Stimulated activated CD4-positive, alpha-beta T cell treated with anti-CD3 and anti-CD28 coated beads, Interleukin-15, amount 100 ng/mL, for 1 hour (primary cell): ENCODE measurements at regions not wholly inside any gene's neighbourhood (a gene's known extent, or its start where the extent isn't known, plus 50 kb on each side); places are given as distances from the start of the nearest gene placed in this dataset.

Experiments used
- DNase-seq, 2 donors: peaks; one replicate each; pipeline ENCODE4 v3.0.0-alpha.2; 2020; ENCODE audit warnings: low read depth in 1 of 2, low spot score in 1 of 2

GRCh38 chr2:62304429-62305417 is 108.8 kb downstream of the B3GNT2 start:
- no peak for DNase-seq

GRCh38 chr2:62303788-62304187 is 107.9 kb downstream of the B3GNT2 start:
- DNase-seq: no peak

GRCh38 chr2:62302631-62303435 is 106.9 kb downstream of the B3GNT2 start:
- no peak for DNase-seq

GRCh38 chr2:62300925-62301324 is 105.0 kb downstream of the B3GNT2 start:
- DNase-seq: no peak

- no peak for DNase-seq
Observed at GRCh38 chr2:62297624-62298010, 101.7 kb downstream of the B3GNT2 start.

DNA sequence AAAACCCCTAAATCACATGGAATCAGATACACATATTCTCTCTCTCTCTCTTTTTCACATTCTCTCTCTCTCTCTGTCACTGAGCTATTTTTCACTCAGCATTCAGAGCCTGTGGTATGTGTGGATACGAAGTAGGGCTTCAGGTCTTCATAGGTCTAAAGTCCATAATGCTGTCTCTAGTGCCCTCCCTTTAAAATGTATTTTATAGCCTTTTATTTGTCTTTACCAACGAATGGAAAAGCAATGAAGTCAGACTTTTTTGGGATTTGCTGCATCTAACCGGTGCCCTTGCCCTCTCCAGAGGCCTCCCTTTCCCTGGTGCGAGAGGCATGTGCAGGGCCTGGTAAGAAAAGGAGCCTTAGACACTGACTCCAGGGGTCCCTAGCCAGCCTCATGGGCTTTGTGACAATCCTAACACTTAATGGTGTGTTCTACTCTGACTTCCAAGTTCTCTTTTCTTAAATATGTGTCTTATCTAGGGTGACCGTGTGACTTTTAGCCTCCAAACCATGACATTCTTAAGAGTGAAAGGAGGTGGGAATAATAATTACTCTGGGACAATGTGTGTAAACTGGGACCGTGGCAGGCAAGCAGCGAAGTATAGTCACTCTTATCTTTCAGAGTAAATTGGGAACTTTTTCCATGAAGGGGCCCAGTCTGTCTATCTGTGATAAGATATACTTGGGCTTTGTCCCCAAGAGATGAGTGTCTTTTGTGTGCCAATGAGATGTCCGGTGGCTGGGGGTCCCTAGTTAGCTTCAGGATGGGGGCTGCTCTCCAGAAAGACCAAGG is 101.1 kb downstream of the B3GNT2 start:
- no peak for DNase-seq

DNA sequence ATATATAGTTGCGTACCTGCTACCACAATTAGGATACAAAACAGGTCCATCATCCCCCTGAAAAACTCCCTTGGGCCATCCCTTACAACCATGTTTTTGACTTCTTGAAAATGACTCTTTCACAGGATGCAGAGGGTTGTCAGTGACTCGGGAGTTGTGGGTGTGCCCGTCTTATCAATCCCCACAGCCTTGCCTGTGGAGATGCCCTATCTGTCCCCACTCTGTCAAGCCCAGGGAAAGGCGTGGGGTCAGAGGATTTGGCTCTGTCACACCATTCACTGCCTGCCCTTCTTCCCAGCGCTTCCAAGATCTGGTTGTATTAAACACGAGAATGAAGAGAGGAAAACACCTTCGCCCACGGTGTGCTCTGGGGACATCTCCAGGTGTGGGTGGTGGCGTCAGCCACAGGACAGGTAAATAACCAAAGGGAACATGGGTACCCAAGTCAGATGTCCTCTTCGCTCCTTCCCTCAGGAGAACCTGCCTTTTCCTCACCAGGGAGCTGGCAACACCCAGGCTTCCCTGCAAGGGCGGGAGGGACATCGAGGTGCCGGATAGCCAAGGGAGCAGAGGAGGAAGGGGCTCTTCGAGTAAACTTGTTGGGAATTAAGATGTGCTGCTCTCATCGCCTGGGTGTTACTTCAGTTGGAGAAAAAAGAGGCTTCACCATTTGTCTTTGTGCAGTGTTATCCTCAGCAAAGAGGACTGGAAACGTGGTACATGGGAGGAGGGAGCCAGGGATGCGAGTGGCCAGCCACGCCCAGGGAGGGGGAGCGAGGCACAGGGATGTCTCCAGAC is 100.3 kb downstream of the B3GNT2 start:
- no peak for DNase-seq

DNA sequence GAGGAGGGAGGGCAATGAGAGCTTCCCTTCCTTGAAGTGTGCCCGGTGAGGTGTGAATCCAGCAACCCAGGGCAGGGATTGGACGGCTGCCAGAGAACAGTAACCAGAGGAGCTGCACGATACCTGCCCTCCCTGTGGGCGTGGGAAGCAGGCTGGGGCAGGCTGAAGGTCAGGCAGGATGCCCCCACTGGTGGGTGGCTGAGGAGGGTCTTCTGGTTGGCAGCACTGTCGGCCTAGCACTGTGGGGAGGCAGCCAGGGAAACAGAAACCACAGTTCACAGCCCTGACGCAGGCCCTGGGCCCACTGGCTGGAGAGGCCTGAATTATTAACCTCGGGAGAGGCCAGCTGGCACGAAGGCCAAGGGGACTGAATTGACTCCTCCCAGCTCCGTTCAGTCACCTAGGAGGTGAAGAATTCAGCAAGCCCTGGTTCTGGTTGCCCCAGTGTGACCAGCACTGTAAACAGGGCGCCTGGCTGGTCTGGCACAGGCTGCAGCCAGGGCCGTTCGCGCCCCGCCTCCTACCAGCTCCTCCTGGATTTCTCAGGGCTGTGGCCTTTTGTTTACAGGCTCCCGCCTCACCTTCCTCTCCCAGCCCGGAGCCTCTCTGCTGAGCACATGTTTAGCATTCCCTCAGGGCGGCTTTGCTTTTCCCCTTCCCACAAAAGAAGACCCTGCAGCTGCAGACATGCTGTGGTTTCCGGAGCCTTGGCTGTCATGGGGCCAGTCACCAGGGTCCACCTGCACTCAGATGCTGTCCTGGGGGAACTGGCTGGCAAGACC is 97.8 kb downstream of the B3GNT2 start:
- DNase-seq: no peak

DNA sequence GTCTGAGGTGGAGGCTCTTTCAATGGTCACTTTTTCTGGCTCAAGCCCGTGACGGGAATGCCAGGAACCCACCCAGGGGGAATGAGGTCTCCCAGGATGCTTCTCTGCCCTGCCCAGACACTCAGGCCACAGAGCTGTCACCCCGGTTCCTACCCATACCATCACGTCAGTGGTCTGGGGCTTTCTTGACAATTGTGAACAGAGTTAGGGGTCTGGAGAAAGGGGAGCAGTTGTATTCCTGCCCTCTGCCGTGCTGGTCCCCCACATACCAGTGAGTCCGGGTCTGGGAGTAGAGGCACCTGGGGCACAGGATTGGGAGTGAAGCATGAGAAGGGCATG is 97.2 kb downstream of the B3GNT2 start:
- no peak for DNase-seq

- DNase-seq: no peak
Observed at GRCh38 chr2:62292190-62292589, 96.3 kb downstream of the B3GNT2 start.

DNA sequence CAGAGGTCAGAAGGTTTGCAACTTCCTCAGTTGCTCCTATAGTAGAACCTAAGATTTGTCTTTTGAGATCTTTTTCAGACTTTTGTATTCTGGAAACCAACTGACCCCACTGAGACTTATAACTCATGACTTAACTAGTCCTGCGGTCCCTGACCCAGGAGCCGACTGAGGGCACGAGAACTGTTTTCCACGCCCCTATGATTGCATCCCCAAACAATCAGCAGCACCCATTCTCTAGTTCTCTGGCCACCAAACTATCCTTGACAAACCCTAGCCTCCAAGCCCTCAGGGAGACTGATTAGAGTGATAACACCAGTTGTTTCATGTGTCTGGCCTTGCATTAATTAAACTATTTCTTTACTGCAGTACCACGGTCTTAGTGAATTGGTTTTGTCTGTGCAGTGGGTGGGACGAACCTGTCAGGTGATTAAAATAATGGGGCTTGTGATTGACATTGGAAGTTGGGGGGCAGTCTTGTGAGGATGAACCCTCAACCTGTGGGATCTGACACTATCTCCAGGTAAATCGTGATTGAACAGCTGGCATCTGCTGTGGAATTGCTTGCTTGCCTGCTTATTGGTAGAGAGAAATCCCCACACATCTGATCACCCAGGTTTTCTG is 95.7 kb downstream of the B3GNT2 start:
- no peak for DNase-seq

- DNase-seq: no peak
Observed at GRCh38 chr2:62291052-62291451, 95.1 kb downstream of the B3GNT2 start.

DNA sequence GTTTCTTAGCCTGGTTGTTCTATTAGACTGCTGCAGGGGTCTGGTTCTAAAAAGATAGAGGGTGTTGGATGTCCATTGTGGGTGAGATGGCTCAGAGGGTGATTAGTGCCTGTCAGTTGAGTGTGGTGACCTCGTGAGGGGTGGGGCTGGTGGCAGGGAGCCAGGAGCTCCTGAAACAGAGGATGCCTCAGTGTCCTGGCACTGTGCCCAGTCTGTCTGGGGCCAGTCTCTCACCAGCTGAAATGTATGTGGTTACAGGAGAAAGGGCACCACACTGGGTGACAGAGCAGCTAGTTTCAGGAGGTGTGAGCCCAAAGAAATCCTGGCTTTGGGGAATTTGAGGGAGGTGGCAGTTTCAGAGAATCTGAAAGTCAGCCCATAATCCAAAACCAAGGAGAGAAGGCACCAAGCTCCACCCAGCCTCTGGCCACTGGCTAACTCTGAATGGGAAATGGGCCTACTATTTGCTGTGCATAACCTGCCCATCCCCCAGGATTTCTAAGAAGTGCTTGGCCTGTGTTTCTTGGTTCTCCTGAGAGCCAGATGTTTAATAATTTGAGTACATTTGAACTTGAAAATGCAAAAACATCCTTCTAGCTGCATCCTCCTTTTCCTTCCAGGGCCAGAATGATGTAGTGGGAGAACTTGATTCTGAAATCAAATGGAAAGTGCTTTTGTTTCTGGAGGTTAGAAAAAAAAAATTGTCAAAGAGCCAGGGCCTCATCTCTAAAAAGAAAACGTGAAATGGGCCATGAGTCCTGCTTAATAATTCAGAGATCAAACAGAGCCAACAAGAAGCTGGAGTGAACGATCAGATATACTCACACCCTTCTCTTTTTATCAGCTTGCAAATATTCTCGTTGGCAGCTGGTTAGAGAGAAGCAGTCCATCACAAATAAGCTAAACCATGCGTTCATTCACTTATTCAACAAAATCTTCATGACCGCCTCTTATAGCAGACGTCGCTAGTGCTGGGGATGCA is 92.3 kb downstream of the B3GNT2 start:
- DNase-seq: no peak

GRCh38 chr2:62287282-62287681 is 91.4 kb downstream of the B3GNT2 start:
- no peak for DNase-seq

DNA sequence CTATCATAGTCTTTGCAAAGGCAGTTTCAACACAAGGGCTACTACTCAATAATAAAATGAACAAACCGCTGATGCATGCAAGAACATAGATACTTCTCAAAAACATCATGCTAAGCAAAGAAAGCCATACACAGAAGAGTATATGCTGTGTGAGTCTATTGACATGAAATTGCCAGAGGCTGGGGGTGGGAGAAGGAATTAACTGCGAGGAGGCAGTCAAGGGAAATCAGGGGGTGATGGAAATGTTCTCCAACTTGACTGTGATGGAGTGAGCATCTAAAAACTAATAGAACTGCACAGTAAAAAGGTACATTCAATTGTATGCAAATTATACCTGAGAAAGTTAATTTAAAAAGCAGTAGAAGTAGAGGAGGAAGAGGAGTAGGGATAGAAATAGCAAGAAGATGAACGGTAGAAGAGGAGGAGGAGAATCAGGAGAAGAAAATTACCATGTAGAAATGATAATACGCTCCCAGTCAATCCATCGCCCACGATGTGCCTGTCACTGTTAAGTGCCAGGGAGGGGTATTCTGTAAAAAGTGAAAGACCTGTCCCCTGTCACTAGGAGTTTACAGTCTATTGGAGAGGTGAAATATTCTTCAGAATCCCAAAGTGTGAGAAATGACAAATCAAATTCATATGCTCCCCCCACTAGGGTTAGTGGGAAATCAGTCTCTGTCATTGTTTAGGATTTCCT is 90.3 kb downstream of the B3GNT2 start:
- DNase-seq: no peak

DNA sequence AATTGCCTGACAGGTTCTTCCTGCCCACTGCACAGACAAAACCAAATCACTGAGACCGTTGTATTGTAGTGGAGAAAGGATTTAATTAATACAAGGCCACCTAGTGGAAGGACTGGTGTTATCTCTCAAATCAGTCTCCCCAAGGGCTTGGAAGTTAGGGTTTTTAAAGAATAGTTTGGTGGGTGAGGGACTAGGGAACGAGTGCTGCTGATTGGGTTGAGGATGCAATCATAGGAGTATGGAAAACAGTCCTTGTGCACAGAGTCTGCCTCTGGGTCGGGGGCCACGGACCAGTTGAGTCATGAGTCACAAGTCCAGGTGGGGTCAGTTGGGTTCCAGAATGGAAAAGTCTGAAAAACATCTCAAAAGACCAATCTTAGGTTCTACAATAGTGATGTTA is 89.1 kb downstream of the B3GNT2 start:
- no peak for DNase-seq

- DNase-seq: no peak
Observed at GRCh38 chr2:62284471-62284870, 88.6 kb downstream of the B3GNT2 start.

GRCh38 chr2:62283147-62283546 is 87.2 kb downstream of the B3GNT2 start:
- DNase-seq: no peak
